A673 (cell line): ENCODE measurements at regions not wholly inside any gene's neighbourhood (a gene's known extent, or its start where the extent isn't known, plus 50 kb on each side); places are given as distances from the start of the nearest gene placed in this dataset.

ENCODE experiments used
- BruUV-seq: library from RNA; stranded (reverse); fragments of 400-500 nt; replicated peaks from 2 replicates; lab custom pipeline; 2021; lab: Mats Ljungman, UMichigan
- CTCF ChIA-PET: fragments of 300-600 bp; sonication (Branson Sonifier 250); formaldehyde crosslinking; loops from one replicate; lab custom pipeline; 2022; ENCODE audit warnings: antibody characterized with exemption; lab: Charles Lee
- POLR2A ChIA-PET: fragments of 300-600 bp; sonication (Branson Sonifier 250); formaldehyde crosslinking; loops from one replicate; lab custom pipeline; 2022; ENCODE audit warnings: antibody characterized with exemption; ENCODE audit not compliant: low non-redundant PET; lab: Charles Lee
- DNase-seq: peaks from one replicate; pipeline ENCODE4 v3.0.0-alpha.2; 2015; ENCODE audit warnings: low spot score
- H3K27ac ChIP-seq: fragments of 200-600 bp; sonication (generic); 2 replicates; pipeline ENCODE4 v1.5.1; 2016; ENCODE audit warnings: mixed run types, low read depth, mild to moderate bottlenecking, mixed read lengths, antibody characterized with exemption, low read length; ENCODE audit not compliant: poor library complexity, severe bottlenecking
- H3K27me3 ChIP-seq: fragments of 200-600 bp; sonication (generic); replicated peaks from 2 replicates; pipeline ENCODE4 v1.6.1; 2017; ENCODE audit warnings: mixed run types, low read depth, mild to moderate bottlenecking, mixed read lengths, antibody characterized with exemption, low read length; ENCODE audit not compliant: insufficient read depth, poor library complexity
- H3K36me3 ChIP-seq: fragments of 200-600 bp; sonication (generic); 2 replicates; pipeline ENCODE4 v1.6.1; 2016; ENCODE audit warnings: mixed run types, mild to moderate bottlenecking, mixed read lengths, antibody characterized with exemption, low read length; ENCODE audit not compliant: insufficient read depth, poor library complexity, severe bottlenecking
- H3K4me1 ChIP-seq: fragments of 200-600 bp; sonication (generic); 2 replicates; pipeline ENCODE4 v1.6.1; 2017; ENCODE audit warnings: mixed run types, mild to moderate bottlenecking, mixed read lengths, antibody characterized with exemption, low read length; ENCODE audit not compliant: insufficient read depth, poor library complexity, severe bottlenecking
- H3K4me3 ChIP-seq: fragments of 200-600 bp; sonication (generic); 2 replicates; pipeline ENCODE4 v1.5.1; 2016; ENCODE audit warnings: low read depth, mixed run types, mild to moderate bottlenecking, mixed read lengths, low read length; ENCODE audit not compliant: poor library complexity, severe bottlenecking
- H3K9me3 ChIP-seq: fragments of 200-600 bp; sonication (generic); 2 replicates; pipeline ENCODE4 v1.6.1; 2016; ENCODE audit warnings: mixed run types, low read depth, mild to moderate bottlenecking, mixed read lengths, antibody characterized with exemption, low read length; ENCODE audit not compliant: poor library complexity, severe bottlenecking
- EZH2 ChIP-seq: fragments of 200-600 bp; sonication (generic); IDR thresholded peaks from 2 replicates; pipeline ENCODE4 v1.6.1; 2017; ENCODE audit warnings: borderline replicate concordance, low read depth, mild to moderate bottlenecking, mixed read lengths, antibody characterized with exemption, low read length; ENCODE audit not compliant: poor library complexity, severe bottlenecking
- intact Hi-C: fragments of 100-400 bp; cut with micrococcal nuclease; formaldehyde crosslinking; loops from one replicate; pipeline ENCODE4 v1.10.0; 2022; ENCODE audit not compliant: unreplicated experiment
- TF ChIP-seq, protein P1 (sequence below): fragments of 300-800, 200-600 bp; sonication (generic); conservative IDR thresholded peaks from 2 replicates; pipeline ENCODE4 v1.5.1; 2017; ENCODE audit warnings: low read depth, mild to moderate bottlenecking, antibody characterized with exemption, low read length, moderate library complexity, mixed read lengths

DNA sequence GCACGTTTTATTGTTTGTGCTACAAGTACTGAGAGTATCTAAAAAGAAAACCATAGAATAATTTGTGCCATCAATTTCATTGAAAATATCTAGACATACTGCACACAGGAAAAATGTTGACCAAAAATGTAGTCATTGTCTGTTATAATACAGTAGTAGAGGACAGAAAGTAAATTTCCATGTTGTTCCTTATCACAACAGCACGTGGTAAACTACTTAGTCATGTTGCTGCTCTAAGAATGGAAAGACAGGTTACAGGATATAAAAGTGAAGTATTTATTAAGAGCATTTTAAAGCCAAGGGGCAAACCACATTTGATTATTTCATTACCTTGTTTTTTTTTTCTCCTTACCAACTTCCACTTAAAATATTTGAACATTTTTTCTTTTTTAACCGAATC lies 89.0 kb upstream of the CEP85L start:
- no peak overlapping the region for H3K4me3 ChIP-seq
- H3K27me3 ChIP-seq: no peaks in the 10 kb centered on the region
- no peaks in the 10 kb centered on the region for H3K4me1 ChIP-seq
- BruUV-seq: no TSS peak
- no peaks in the 10 kb centered on the region for H3K36me3 ChIP-seq
- no peaks in the 10 kb centered on the region for H3K9me3 ChIP-seq
- POLR2A ChIA-PET: no interaction called here
- H3K27ac ChIP-seq: no peak overlapping the region
- DNase-seq: no peak
- intact Hi-C loops: no loop called here
- no peak for TF ChIP-seq EZH2
- TF ChIP-seq, protein P1, sequence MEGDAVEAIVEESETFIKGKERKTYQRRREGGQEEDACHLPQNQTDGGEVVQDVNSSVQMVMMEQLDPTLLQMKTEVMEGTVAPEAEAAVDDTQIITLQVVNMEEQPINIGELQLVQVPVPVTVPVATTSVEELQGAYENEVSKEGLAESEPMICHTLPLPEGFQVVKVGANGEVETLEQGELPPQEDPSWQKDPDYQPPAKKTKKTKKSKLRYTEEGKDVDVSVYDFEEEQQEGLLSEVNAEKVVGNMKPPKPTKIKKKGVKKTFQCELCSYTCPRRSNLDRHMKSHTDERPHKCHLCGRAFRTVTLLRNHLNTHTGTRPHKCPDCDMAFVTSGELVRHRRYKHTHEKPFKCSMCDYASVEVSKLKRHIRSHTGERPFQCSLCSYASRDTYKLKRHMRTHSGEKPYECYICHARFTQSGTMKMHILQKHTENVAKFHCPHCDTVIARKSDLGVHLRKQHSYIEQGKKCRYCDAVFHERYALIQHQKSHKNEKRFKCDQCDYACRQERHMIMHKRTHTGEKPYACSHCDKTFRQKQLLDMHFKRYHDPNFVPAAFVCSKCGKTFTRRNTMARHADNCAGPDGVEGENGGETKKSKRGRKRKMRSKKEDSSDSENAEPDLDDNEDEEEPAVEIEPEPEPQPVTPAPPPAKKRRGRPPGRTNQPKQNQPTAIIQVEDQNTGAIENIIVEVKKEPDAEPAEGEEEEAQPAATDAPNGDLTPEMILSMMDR: no peak
- CTCF ChIA-PET: no interaction called here

- H3K36me3 ChIP-seq: no peaks in the 10 kb centered on the region
- H3K4me3 ChIP-seq: no peak overlapping the region
- TF ChIP-seq, protein P1: no peak
- TF ChIP-seq EZH2: no peak
- H3K9me3 ChIP-seq: no peaks in the 10 kb centered on the region
- no peaks in the 10 kb centered on the region for H3K4me1 ChIP-seq
- ChIA-PET POLR2A (no interaction called here), CTCF (no interaction called here)
- DNase-seq: no peak
- intact Hi-C loops: no loop called here
- BruUV-seq: no TSS peak
- no peaks in the 10 kb centered on the region for H3K27me3 ChIP-seq
- no peak overlapping the region for H3K27ac ChIP-seq
Measured at GRCh38 chr6:118739696-118740353, 88.4 kb upstream of the CEP85L start.

GRCh38 chr6:118736440-118736839 lies 85.0 kb upstream of the CEP85L start:
- BruUV-seq: no TSS peak
- Histone ChIP-seq H3K36me3 (no peaks in the 10 kb centered on the region), H3K4me1 (no peaks in the 10 kb centered on the region), H3K9me3 (no peaks in the 10 kb centered on the region), H3K27ac (no peak overlapping the region), H3K27me3 (no peaks in the 10 kb centered on the region), H3K4me3 (no peak overlapping the region)
- no peak for TF ChIP-seq EZH2
- TF ChIP-seq, protein P1: no peak
- CTCF ChIA-PET: no interaction called here
- no peak for DNase-seq
- POLR2A ChIA-PET: no interaction called here
- intact Hi-C loops: no loop called here
